Activated B cell treated with CpG ODN at 0.5 μM for 24 hours (primary cell): ENCODE measurements at regions not wholly inside any gene's neighbourhood (a gene's known extent, or its start where the extent isn't known, plus 50 kb on each side); places are given as distances from the start of the nearest gene placed in this dataset.

Experiments used
- ATAC-seq: fragments of 200-7000 bp; cut with Tn5 transposase; one replicate; pipeline ENCODE4 v1.10.0; 2021; ENCODE audit warnings: low read depth, mild to moderate bottlenecking, moderate library complexity
- CTCF ChIA-PET: fragments of 350-600 bp; sonication (Branson Sonifier 250); formaldehyde crosslinking; loops from one replicate; lab custom pipeline; 2021; ENCODE audit warnings: antibody characterized with exemption; lab: Charles Lee
- POLR2A ChIA-PET: fragments of 350-600 bp; sonication (Branson Sonifier 250); formaldehyde crosslinking; loops from one replicate; lab custom pipeline; 2021; ENCODE audit warnings: antibody characterized with exemption; lab: Charles Lee
- DNase-seq: peaks from one replicate; pipeline ENCODE4 v3.0.0; 2022
- H3K27ac Mint-ChIP-seq: one replicate; pipeline ENCODE4 v1.8.0; 2020; ENCODE audit warnings: mixed read lengths
- H3K27me3 Mint-ChIP-seq: one replicate; pipeline ENCODE4 v1.8.0; 2021; ENCODE audit warnings: mixed read lengths
- H3K36me3 Mint-ChIP-seq: one replicate; pipeline ENCODE4 v1.8.0; 2021; ENCODE audit warnings: low read depth, mixed read lengths
- H3K4me1 Mint-ChIP-seq: one replicate; pipeline ENCODE4 v1.8.0; 2021; ENCODE audit warnings: mixed read lengths
- H3K4me3 Mint-ChIP-seq: one replicate; pipeline ENCODE4 v1.8.0; 2020; ENCODE audit warnings: mild to moderate bottlenecking, mixed read lengths
- H3K9me3 Mint-ChIP-seq: one replicate; pipeline ENCODE4 v1.8.0; 2020; ENCODE audit warnings: mixed read lengths
- CTCF ChIP-seq: fragments of 200-600 bp; IDR thresholded peaks from one replicate; pipeline ENCODE4 v1.8.0; 2022; ENCODE audit warnings: antibody characterized with exemption, mild to moderate bottlenecking
- intact Hi-C: fragments of 100-400 bp; cut with micrococcal nuclease; formaldehyde crosslinking; loops from one replicate; pipeline ENCODE4 v1.15.1; 2024

GRCh38 chr2:41579806-41580205, 468.0 kb upstream of the PKDCC start:
- POLR2A ChIA-PET, result no interaction called here
- no peaks in the 10 kb centered on the region for H3K36me3 Mint-ChIP-seq
- H3K4me1 Mint-ChIP-seq, result no peaks in the 10 kb centered on the region
- DNase-seq (no peak), ATAC-seq (no peak)
- TF ChIP-seq CTCF, result no peak
- CTCF ChIA-PET, result no interaction called here
- no peaks in the 10 kb centered on the region for H3K27me3 Mint-ChIP-seq
- H3K27ac Mint-ChIP-seq, result no peak overlapping the region
- peaks cover 7% of the 10 kb centered on the region for H3K9me3 Mint-ChIP-seq
- H3K4me3 Mint-ChIP-seq, result no peak overlapping the region
- intact Hi-C loops, result no loop called here

GRCh38 chr2:41580806-41581205, 467.0 kb upstream of the PKDCC start:
- peaks cover 11% of the 10 kb centered on the region for H3K9me3 Mint-ChIP-seq
- H3K4me1 Mint-ChIP-seq, result no peaks in the 10 kb centered on the region
- no peaks in the 10 kb centered on the region for H3K27me3 Mint-ChIP-seq
- DNase-seq (no peak), ATAC-seq (no peak)
- H3K27ac Mint-ChIP-seq, result no peak overlapping the region
- H3K4me3 Mint-ChIP-seq, result no peak overlapping the region
- H3K36me3 Mint-ChIP-seq, result no peaks in the 10 kb centered on the region
- POLR2A ChIA-PET, result no interaction called here
- intact Hi-C loops, result no loop called here
- CTCF ChIA-PET, result no interaction called here
- no peak for TF ChIP-seq CTCF

GRCh38 chr2:41595240-41595639, 452.6 kb upstream of the PKDCC start:
- CTCF ChIA-PET, result no interaction called here
- no peak for TF ChIP-seq CTCF

GRCh38 chr2:41597680-41598079, 450.1 kb upstream of the PKDCC start:
- no peak for ATAC-seq
- Mint-ChIP-seq H3K9me3 (peaks cover 2% of the 10 kb centered on the region), H3K27ac (no peak overlapping the region), H3K4me3 (no peak overlapping the region), H3K36me3 (no peaks in the 10 kb centered on the region), H3K4me1 (no peaks in the 10 kb centered on the region), H3K27me3 (no peaks in the 10 kb centered on the region)
- DNase-seq, result no peak
- intact Hi-C loops, result no loop called here
- no peak for TF ChIP-seq CTCF
- POLR2A ChIA-PET, result no interaction called here
- CTCF ChIA-PET, result no interaction called here

More at GRCh38 chr2:41595240-41595639, 452.6 kb upstream of the PKDCC start:
- POLR2A ChIA-PET, result no interaction called here
- intact Hi-C loops, result no loop called here
- ATAC-seq, result no peak
- no peak for DNase-seq
- H3K27ac Mint-ChIP-seq, result no peak overlapping the region
- H3K4me3 Mint-ChIP-seq, result no peak overlapping the region
- H3K36me3 Mint-ChIP-seq, result no peaks in the 10 kb centered on the region
- no peaks in the 10 kb centered on the region for H3K9me3 Mint-ChIP-seq
- no peaks in the 10 kb centered on the region for H3K4me1 Mint-ChIP-seq
- H3K27me3 Mint-ChIP-seq, result no peaks in the 10 kb centered on the region

- POLR2A ChIA-PET, result no interaction called here
- intact Hi-C loops, result no loop called here
Observed at GRCh38 chr2:41598161-41598894, 449.5 kb upstream of the PKDCC start.

More at GRCh38 chr2:41598161-41598894, 449.5 kb upstream of the PKDCC start:
- TF ChIP-seq CTCF, result no peak
- Mint-ChIP-seq H3K4me1 (no peaks in the 10 kb centered on the region), H3K4me3 (no peak overlapping the region), H3K27ac (no peak overlapping the region), H3K27me3 (no peaks in the 10 kb centered on the region), H3K36me3 (no peaks in the 10 kb centered on the region), H3K9me3 (peaks cover 2% of the 10 kb centered on the region)
- DNase-seq, result no peak
- ATAC-seq, result no peak
- CTCF ChIA-PET, result no interaction called here
